M059J (cell line): ENCODE measurements at regions not wholly inside any gene's neighbourhood (a gene's known extent, or its start where the extent isn't known, plus 50 kb on each side); places are given as distances from the start of the nearest gene placed in this dataset.

Experiments
- DNase-seq: peaks from one replicate; pipeline ENCODE4 v3.0.0-alpha.2; 2012; ENCODE audit warnings: low read depth

- DNase-seq, result no peak
These were observed 300.4 kb upstream of the NT5C1B start for GRCh38 chr2:18889565-18890332.

GRCh38 chr2:18885457-18885856 lies 296.1 kb upstream of the NT5C1B start:
- no peak for DNase-seq

- peak; percentile 43 for DNase-seq
These were observed 294.5 kb upstream of the NT5C1B start for GRCh38 chr2:18883616-18884456.

GRCh38 chr2:18871430-18871829 lies 282.1 kb upstream of the NT5C1B start:
- DNase-seq, result no peak

- no peak for DNase-seq
These were observed 280.9 kb upstream of the NT5C1B start for GRCh38 chr2:18870307-18870706.

GRCh38 chr2:18861951-18862350 lies 272.6 kb upstream of the NT5C1B start:
- no peak for DNase-seq

- DNase-seq, result no peak
These were observed 270.8 kb upstream of the NT5C1B start for GRCh38 chr2:18860179-18860578.

GRCh38 chr2:18856765-18857164 lies 267.4 kb upstream of the NT5C1B start:
- DNase-seq, result no peak

- DNase-seq, result peak; percentile 24
These were observed 265.7 kb upstream of the NT5C1B start for GRCh38 chr2:18855027-18855426.

GRCh38 chr2:18849841-18850578 lies 260.6 kb upstream of the NT5C1B start:
- peak; percentile 2 for DNase-seq

- DNase-seq, result no peak
These were observed 259.3 kb upstream of the NT5C1B start for GRCh38 chr2:18848646-18849045.

GRCh38 chr2:18845854-18846445 lies 256.6 kb upstream of the NT5C1B start:
- no peak for DNase-seq

GRCh38 chr2:18842836-18843235 lies 253.5 kb upstream of the NT5C1B start:
- no peak for DNase-seq

- DNase-seq, result no peak
These were observed 252.1 kb upstream of the NT5C1B start for GRCh38 chr2:18841248-18842150.

- DNase-seq, result no peak
These were observed 247.9 kb upstream of the NT5C1B start for GRCh38 chr2:18837240-18837639.

- no peak for DNase-seq
These were observed 247.1 kb upstream of the NT5C1B start for GRCh38 chr2:18836436-18836835.

- DNase-seq, result no peak
These were observed 246.4 kb upstream of the NT5C1B start for GRCh38 chr2:18835787-18836186.

GRCh38 chr2:18834341-18834740 lies 245.0 kb upstream of the NT5C1B start:
- peak; percentile 66 for DNase-seq

GRCh38 chr2:18833941-18834340 lies 244.6 kb upstream of the NT5C1B start:
- no peak for DNase-seq

GRCh38 chr2:18831916-18832510 lies 242.6 kb upstream of the NT5C1B start:
- no peak for DNase-seq

GRCh38 chr2:18830962-18831361 lies 241.6 kb upstream of the NT5C1B start:
- no peak for DNase-seq
